GM12878 (cell line): ENCODE measurements at regions not wholly inside any gene's neighbourhood (a gene's known extent, or its start where the extent isn't known, plus 50 kb on each side); places are given as distances from the start of the nearest gene placed in this dataset.

Source experiments
- ATAC-seq: fragments of 200-7000 bp; cut with Tn5 transposase; 3 replicates; pipeline ENCODE4 v1.9.1; 2020; ENCODE audit warnings: mild to moderate bottlenecking, moderate library complexity
- BruUV-seq: library from RNA; stranded (reverse); fragments of 400-500 nt; replicated peaks from 2 replicates; lab custom pipeline; 2021; lab: Mats Ljungman, UMichigan
- CTCF ChIA-PET: fragments of 300-600 bp; sonication (Branson Sonifier 250); formaldehyde crosslinking; extraction: SDS; loops from one replicate; lab custom pipeline; 2021; ENCODE audit warnings: inconsistent platforms; lab: Yijun Ruan, JAX
- POLR2A ChIA-PET: fragments of 350-600 bp; formaldehyde crosslinking; extraction: SDS; loops from one replicate; lab custom pipeline; 2021; ENCODE audit warnings: inconsistent platforms; lab: Charles Lee
- RAD21 ChIA-PET: fragments of 300-600 bp; sonication (Branson Sonifier 250); formaldehyde crosslinking; loops from one replicate; lab custom pipeline; 2023; ENCODE audit warnings: antibody characterized with exemption; ENCODE audit not compliant: unreplicated experiment; lab: Charles Lee
- SMC1A ChIA-PET: fragments of 300-600 bp; sonication (Branson Sonifier 250); formaldehyde crosslinking; loops from one replicate; lab custom pipeline; 2023; ENCODE audit not compliant: unreplicated experiment, uncharacterized antibody; lab: Charles Lee
- DNase-seq: peaks from one replicate; pipeline ENCODE4 v3.0.0-alpha.2; 2011; ENCODE audit warnings: low read depth, low spot score
- FAIRE-seq: peaks from 3 replicates; lab custom pipeline; 2011; peaks lifted over from hg19 to GRCh38; lab: Jason Lieb, UNC
- H2AFZ ChIP-seq: 2 replicates; pipeline ENCODE4 v1.6.0; 2011; ENCODE audit warnings: low read depth, low read length, control low read depth; ENCODE audit not compliant: control insufficient read depth
- H3K27ac ChIP-seq: 2 replicates; pipeline ENCODE4 v1.5.1; 2011; ENCODE audit warnings: control low read depth; ENCODE audit not compliant: control insufficient read depth, insufficient read depth
- H3K27me3 ChIP-seq, 2 experiments: replicated peaks in 1 of 2; 2 replicates each; pipeline versions ENCODE4 v1.6.0 to v1.6.1; 2011; ENCODE audit warnings: low read length in 1 of 2; ENCODE audit not compliant: control insufficient read depth in 2 of 2, insufficient read depth in 2 of 2
- H3K36me3 ChIP-seq, 2 experiments: 2 replicates each; pipeline ENCODE4 v1.5.1; 2011; ENCODE audit warnings: low read length in 1 of 2; ENCODE audit not compliant: control insufficient read depth in 2 of 2, insufficient read depth in 2 of 2
- H3K4me1 ChIP-seq: 2 replicates; pipeline ENCODE4 v1.6.1; 2011; ENCODE audit warnings: mild to moderate bottlenecking, low read length, moderate library complexity, mixed read lengths; ENCODE audit not compliant: control insufficient read depth, insufficient read depth
- H3K4me2 ChIP-seq: 2 replicates; pipeline ENCODE4 v1.6.0; 2011; ENCODE audit warnings: control low read depth; ENCODE audit not compliant: control insufficient read depth, insufficient read depth
- H3K4me3 ChIP-seq: fragments of 200-600 bp; sonication (generic); 2 replicates; pipeline ENCODE4 v1.5.1; 2016
- H3K79me2 ChIP-seq: 2 replicates; pipeline ENCODE4 v1.6.0; 2011; ENCODE audit warnings: low read length; ENCODE audit not compliant: control insufficient read depth, insufficient read depth
- H3K9ac ChIP-seq: 2 replicates; pipeline ENCODE4 v1.8.0; 2011; ENCODE audit warnings: low read length, control low read depth, mixed read lengths; ENCODE audit not compliant: control insufficient read depth, insufficient read depth
- H3K9me3 ChIP-seq: replicated peaks from 3 replicates; pipeline ENCODE4 v1.5.1; 2011; ENCODE audit warnings: mild to moderate bottlenecking, low read length; ENCODE audit not compliant: control insufficient read depth, insufficient read depth
- H4K20me1 ChIP-seq: 2 replicates; pipeline ENCODE4 v1.6.0; 2011; ENCODE audit not compliant: control insufficient read depth, insufficient read depth
- BRCA1 ChIP-seq: IDR thresholded peaks from 2 replicates; pipeline ENCODE4 v1.6.1; 2011; ENCODE audit warnings: low read depth, low read length, improper control_type of control experiment
- DPF2 ChIP-seq: fragments of 450-650 bp; IDR thresholded peaks from 2 replicates; pipeline ENCODE4 v1.6.1; 2017; ENCODE audit warnings: mild to moderate bottlenecking
- EED ChIP-seq: sonication (generic); IDR thresholded peaks from 2 replicates; pipeline ENCODE4 v1.6.1; 2016; ENCODE audit warnings: antibody characterized with exemption, low read depth
- FOXK2 ChIP-seq: fragments of 450-650 bp; IDR thresholded peaks from 2 replicates; pipeline ENCODE4 v1.6.1; 2017; ENCODE audit warnings: mild to moderate bottlenecking, moderate library complexity
- HDAC2 ChIP-seq: fragments of 200-600 bp; sonication (generic); IDR thresholded peaks from 2 replicates; pipeline ENCODE4 v1.6.1; 2017
- MTA3 ChIP-seq: IDR thresholded peaks from 2 replicates; pipeline ENCODE4 v1.6.1; 2012; ENCODE audit warnings: low read length, inconsistent platforms, borderline replicate concordance
- MYB ChIP-seq: fragments of 150-350 bp; IDR thresholded peaks from 2 replicates; pipeline ENCODE4 v1.6.1; 2014; ENCODE audit warnings: mild to moderate bottlenecking, low read depth, low read length, borderline replicate concordance
- PML ChIP-seq: IDR thresholded peaks from 2 replicates; pipeline ENCODE4 v1.6.1; 2012; ENCODE audit warnings: low read length, inconsistent platforms
- POU2F2 ChIP-seq: IDR thresholded peaks from 3 replicates; pipeline ENCODE4 v1.6.1; 2011; ENCODE audit warnings: low read depth, mild to moderate bottlenecking, low read length, borderline replicate concordance
- RAD21 ChIP-seq: IDR thresholded peaks from 2 replicates; pipeline ENCODE4 v1.6.1; 2011; ENCODE audit warnings: mild to moderate bottlenecking, low read depth, low read length, moderate library complexity; ENCODE audit not compliant: insufficient read depth
- SMAD1 ChIP-seq: fragments of 450-650 bp; IDR thresholded peaks from 2 replicates; pipeline ENCODE4 v1.6.1; 2018; ENCODE audit warnings: mild to moderate bottlenecking, low read depth; ENCODE audit not compliant: partially characterized antibody
- SP1 ChIP-seq: IDR thresholded peaks from one replicate; pipeline ENCODE4 v1.6.1; 2011; ENCODE audit warnings: low read depth, low read length
- STAT3 ChIP-seq: IDR thresholded peaks from 2 replicates; pipeline ENCODE4 v1.6.1; 2011; ENCODE audit warnings: low read depth, low read length, improper control_type of control experiment
- WGBS: methylation state at CpG from one replicate; pipeline ENCODE4 v1.1.6; 2016; ENCODE audit warnings: low lambda C conversion rate; ENCODE audit not compliant: insufficient replicate concordance, insufficient coverage; ENCODE audit errors: missing lambda C conversion rate; 5-methylcytosine and 5-hydroxymethylcytosine counted together
- in situ Hi-C: fragments of 300-500 bp; cut with MboI; formaldehyde crosslinking; loops from 9 replicates; pipeline ENCODE4 v1.14.3; 2018; ENCODE audit warnings: mixed read lengths
- intact Hi-C: fragments of 100-400 bp; cut with micrococcal nuclease; formaldehyde crosslinking; loops from one replicate; pipeline ENCODE4 v1.14.2; 2022; ENCODE audit not compliant: unreplicated experiment
- TF ChIP-seq, protein P1 (sequence below): IDR thresholded peaks from 2 replicates; pipeline ENCODE4 v1.6.1; 2011; ENCODE audit warnings: low read depth, mild to moderate bottlenecking, low read length, moderate library complexity, borderline replicate concordance; ENCODE audit errors: extremely low read depth
- TF ChIP-seq, protein P2 (sequence below): IDR thresholded peaks from 2 replicates; pipeline ENCODE4 v1.6.1; 2012; ENCODE audit warnings: low read depth, low read length, improper control_type of control experiment
- TF ChIP-seq, protein P3 (sequence below): IDR thresholded peaks from 2 replicates; pipeline ENCODE4 v1.6.1; 2011; ENCODE audit warnings: low read depth, low read length, improper control_type of control experiment, borderline replicate concordance
- TF ChIP-seq, protein P4 (sequence below): fragments of 450-650 bp; IDR thresholded peaks from 2 replicates; pipeline ENCODE4 v1.6.1; 2017; ENCODE audit warnings: mild to moderate bottlenecking

DNA sequence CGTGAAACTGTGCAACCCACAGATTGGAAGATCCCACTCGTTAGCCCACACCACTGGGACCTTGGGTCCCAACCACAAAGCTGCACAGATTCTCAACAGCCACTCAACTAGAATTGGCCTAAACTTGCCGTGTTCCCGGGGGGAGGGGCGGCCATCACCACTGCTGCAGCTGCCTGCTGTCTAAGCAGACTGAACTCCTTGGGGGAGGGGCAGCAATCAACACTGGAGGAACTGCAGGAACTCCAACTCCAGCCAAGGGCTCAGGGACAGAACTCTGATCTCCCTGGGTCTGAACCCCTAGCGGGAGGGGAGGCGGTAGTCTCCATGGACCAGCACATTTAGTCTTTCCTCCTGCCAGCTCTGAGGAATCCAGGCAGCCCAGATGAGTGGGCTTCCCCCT, 205.9 kb downstream of the RSL24D1 start (continued):
- TF ChIP-seq SMAD1 = no peak
- TF ChIP-seq BRCA1 = no peak
- TF ChIP-seq, protein P1, sequence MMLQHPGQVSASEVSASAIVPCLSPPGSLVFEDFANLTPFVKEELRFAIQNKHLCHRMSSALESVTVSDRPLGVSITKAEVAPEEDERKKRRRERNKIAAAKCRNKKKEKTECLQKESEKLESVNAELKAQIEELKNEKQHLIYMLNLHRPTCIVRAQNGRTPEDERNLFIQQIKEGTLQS = no peak
- TF ChIP-seq POU2F2 = no peak
- TF ChIP-seq, protein P2, sequence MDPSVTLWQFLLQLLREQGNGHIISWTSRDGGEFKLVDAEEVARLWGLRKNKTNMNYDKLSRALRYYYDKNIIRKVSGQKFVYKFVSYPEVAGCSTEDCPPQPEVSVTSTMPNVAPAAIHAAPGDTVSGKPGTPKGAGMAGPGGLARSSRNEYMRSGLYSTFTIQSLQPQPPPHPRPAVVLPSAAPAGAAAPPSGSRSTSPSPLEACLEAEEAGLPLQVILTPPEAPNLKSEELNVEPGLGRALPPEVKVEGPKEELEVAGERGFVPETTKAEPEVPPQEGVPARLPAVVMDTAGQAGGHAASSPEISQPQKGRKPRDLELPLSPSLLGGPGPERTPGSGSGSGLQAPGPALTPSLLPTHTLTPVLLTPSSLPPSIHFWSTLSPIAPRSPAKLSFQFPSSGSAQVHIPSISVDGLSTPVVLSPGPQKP = no peak
- TF ChIP-seq, protein P3, sequence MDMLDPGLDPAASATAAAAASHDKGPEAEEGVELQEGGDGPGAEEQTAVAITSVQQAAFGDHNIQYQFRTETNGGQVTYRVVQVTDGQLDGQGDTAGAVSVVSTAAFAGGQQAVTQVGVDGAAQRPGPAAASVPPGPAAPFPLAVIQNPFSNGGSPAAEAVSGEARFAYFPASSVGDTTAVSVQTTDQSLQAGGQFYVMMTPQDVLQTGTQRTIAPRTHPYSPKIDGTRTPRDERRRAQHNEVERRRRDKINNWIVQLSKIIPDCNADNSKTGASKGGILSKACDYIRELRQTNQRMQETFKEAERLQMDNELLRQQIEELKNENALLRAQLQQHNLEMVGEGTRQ = no peak
- TF ChIP-seq DPF2 = no peak
- no peak for TF ChIP-seq MTA3

DNA sequence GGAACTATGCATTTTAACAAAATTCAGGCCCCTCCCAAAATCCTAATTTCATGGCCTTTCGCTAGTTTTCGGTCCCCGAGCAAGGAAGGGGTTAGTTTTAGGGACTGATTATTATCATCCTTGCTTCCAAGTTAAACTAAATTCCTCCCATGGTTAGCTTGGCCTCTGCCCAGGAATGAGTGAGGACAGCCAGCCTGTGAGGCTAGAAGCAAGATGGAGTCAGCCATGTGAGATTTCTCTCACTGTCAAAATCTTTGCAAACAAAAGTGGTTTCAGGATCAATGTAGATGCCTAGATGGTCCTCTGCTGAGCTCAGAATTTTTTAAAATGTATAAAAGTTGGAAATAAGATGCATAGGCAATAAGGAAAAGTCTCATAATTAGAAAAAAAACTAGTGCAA, 208.9 kb downstream of the RSL24D1 start:
- BruUV-seq = no TSS peak
- Histone ChIP-seq H3K4me1 (no peaks in the 10 kb centered on the region), H3K4me2 (no peak overlapping the region), H2AFZ (no peak overlapping the region), H3K27me3 (no peaks in the 10 kb centered on the region), H3K36me3 (no peaks in the 10 kb centered on the region), H3K4me3 (no peak overlapping the region), H3K9ac (no peak overlapping the region), H3K27ac (no peak overlapping the region), H4K20me1 (no peaks in the 10 kb centered on the region), H3K9me3 (no peaks in the 10 kb centered on the region; the same call in 2 of the 3 replicates), H3K79me2 (no peaks in the 10 kb centered on the region)
- ChIA-PET SMC1A (interaction anchor here (0.7 to 1.0 kb wide), 2 partner anchors 13 to 36 kb away, joined by 3 read pairs; no protein-coding TSS in a partner anchor), CTCF (no interaction called here), POLR2A (no interaction called here), RAD21 (no interaction called here)
- ATAC-seq (no peak), FAIRE-seq (no peak), DNase-seq (no peak)
- in situ Hi-C loops (no loop called here), intact Hi-C loops (no loop called here)
- WGBS = 90% methylated on average over 3 of the region's 3 CpGs
- no peak for TF ChIP-seq RAD21
- no peak for TF ChIP-seq STAT3
- no peak for TF ChIP-seq MTA3
- TF ChIP-seq, protein P2 = no peak
- no peak for TF ChIP-seq FOXK2
- no peak for TF ChIP-seq MYB
- no peak for TF ChIP-seq PML
- TF ChIP-seq, protein P4, sequence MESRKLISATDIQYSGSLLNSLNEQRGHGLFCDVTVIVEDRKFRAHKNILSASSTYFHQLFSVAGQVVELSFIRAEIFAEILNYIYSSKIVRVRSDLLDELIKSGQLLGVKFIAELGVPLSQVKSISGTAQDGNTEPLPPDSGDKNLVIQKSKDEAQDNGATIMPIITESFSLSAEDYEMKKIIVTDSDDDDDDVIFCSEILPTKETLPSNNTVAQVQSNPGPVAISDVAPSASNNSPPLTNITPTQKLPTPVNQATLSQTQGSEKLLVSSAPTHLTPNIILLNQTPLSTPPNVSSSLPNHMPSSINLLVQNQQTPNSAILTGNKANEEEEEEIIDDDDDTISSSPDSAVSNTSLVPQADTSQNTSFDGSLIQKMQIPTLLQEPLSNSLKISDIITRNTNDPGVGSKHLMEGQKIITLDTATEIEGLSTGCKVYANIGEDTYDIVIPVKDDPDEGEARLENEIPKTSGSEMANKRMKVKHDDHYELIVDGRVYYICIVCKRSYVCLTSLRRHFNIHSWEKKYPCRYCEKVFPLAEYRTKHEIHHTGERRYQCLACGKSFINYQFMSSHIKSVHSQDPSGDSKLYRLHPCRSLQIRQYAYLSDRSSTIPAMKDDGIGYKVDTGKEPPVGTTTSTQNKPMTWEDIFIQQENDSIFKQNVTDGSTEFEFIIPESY = no peak
- TF ChIP-seq SP1 = no peak
- TF ChIP-seq HDAC2 = no peak
- TF ChIP-seq EED = no peak
